HG02973 (cell line): ENCODE measurements at regions not wholly inside any gene's neighbourhood (a gene's known extent, or its start where the extent isn't known, plus 50 kb on each side); places are given as distances from the start of the nearest gene placed in this dataset.
"Not testable (repeated sequence)": the region's sequence is repeated elsewhere in the genome, so short reads cannot be mapped to it uniquely, and the experiment has no call there.

Experiments
- ATAC-seq: cut with Tn5 transposase; IDR thresholded peaks from one replicate; pipeline ENCODE4 v1.9.1; 2021; ENCODE audit warnings: moderate library complexity; ENCODE audit not compliant: unreplicated experiment

GRCh38 chr2:159880729-159881128 lies 82.7 kb upstream of the CD302 start:
- no peak for ATAC-seq

GRCh38 chr2:159879051-159879604 lies 81.1 kb upstream of the CD302 start:
- peak; percentile 86 for ATAC-seq

- ATAC-seq = no peak
Observed at GRCh38 chr2:159875083-159875482, 77.1 kb upstream of the CD302 start.

GRCh38 chr2:159873258-159873657 lies 75.2 kb upstream of the CD302 start:
- ATAC-seq = no peak

- no peak for ATAC-seq
Observed at GRCh38 chr2:159872353-159872752, 74.3 kb upstream of the CD302 start.

- not testable (repeated sequence) for ATAC-seq
Observed at GRCh38 chr2:159868598-159869159, 70.7 kb upstream of the CD302 start.

GRCh38 chr2:159867567-159868361 lies 69.8 kb upstream of the CD302 start:
- ATAC-seq = no peak

GRCh38 chr2:159863526-159864160 lies 65.6 kb upstream of the CD302 start:
- no peak for ATAC-seq

GRCh38 chr2:159860581-159861310 lies 62.7 kb upstream of the CD302 start:
- ATAC-seq = no peak

- no peak for ATAC-seq
Observed at GRCh38 chr2:159859583-159859982, 61.6 kb upstream of the CD302 start.

- ATAC-seq = no peak
Observed at GRCh38 chr2:159856760-159857159, 58.8 kb upstream of the CD302 start.

GRCh38 chr2:159855557-159856061 lies 57.6 kb upstream of the CD302 start:
- no peak for ATAC-seq

GRCh38 chr2:159855143-159855542 lies 57.1 kb upstream of the CD302 start:
- ATAC-seq = no peak

- ATAC-seq = no peak
Observed at GRCh38 chr2:159854481-159854880, 56.5 kb upstream of the CD302 start.

- ATAC-seq = no peak
Observed at GRCh38 chr2:159853101-159853500, 55.1 kb upstream of the CD302 start.

GRCh38 chr2:159851941-159852340 lies 53.9 kb upstream of the CD302 start:
- ATAC-seq = no peak

GRCh38 chr2:159850789-159851188 lies 52.8 kb upstream of the CD302 start:
- ATAC-seq = no peak

- no peak for ATAC-seq
Observed at GRCh38 chr2:159849160-159849813, 51.3 kb upstream of the CD302 start.
